Gastroesophageal sphincter (tissue), 2 donors: ENCODE measurements at regions not wholly inside any gene's neighbourhood (a gene's known extent, or its start where the extent isn't known, plus 50 kb on each side); places are given as distances from the start of the nearest gene placed in this dataset.

Experiments used
- POLR2A ChIP-seq, 2 donors: fragments of 450-650 bp; IDR thresholded peaks; one replicate each; pipeline ENCODE4 v1.6.1; 2017; ENCODE audit warnings: antibody characterized with exemption in 2 of 2, mild to moderate bottlenecking in 2 of 2, moderate library complexity in 1 of 2
- POLR2AphosphoS5 ChIP-seq: sonication (generic); formaldehyde crosslinking; IDR thresholded peaks from one replicate; pipeline ENCODE4 v1.6.1; 2017; ENCODE audit warnings: antibody characterized with exemption

- TF ChIP-seq POLR2A (IDR thresholded peaks at IDR 0.05) (no peak), POLR2AphosphoS5 (no peak)
Observed at GRCh38 chr4:24144381-24144780, 254.5 kb upstream of the PPARGC1A start.
